HG03558 (cell line): ENCODE measurements at regions not wholly inside any gene's neighbourhood (a gene's known extent, or its start where the extent isn't known, plus 50 kb on each side); places are given as distances from the start of the nearest gene placed in this dataset.
"Not testable (repeated sequence)": the region's sequence is repeated elsewhere in the genome, so short reads cannot be mapped to it uniquely, and the experiment has no call there.

Experiments used
- ATAC-seq: cut with Tn5 transposase; IDR thresholded peaks from one replicate; pipeline ENCODE4 v1.9.1; 2021; ENCODE audit warnings: moderate number of reproducible peaks; ENCODE audit not compliant: unreplicated experiment; ENCODE audit errors: extremely low read depth

DNA sequence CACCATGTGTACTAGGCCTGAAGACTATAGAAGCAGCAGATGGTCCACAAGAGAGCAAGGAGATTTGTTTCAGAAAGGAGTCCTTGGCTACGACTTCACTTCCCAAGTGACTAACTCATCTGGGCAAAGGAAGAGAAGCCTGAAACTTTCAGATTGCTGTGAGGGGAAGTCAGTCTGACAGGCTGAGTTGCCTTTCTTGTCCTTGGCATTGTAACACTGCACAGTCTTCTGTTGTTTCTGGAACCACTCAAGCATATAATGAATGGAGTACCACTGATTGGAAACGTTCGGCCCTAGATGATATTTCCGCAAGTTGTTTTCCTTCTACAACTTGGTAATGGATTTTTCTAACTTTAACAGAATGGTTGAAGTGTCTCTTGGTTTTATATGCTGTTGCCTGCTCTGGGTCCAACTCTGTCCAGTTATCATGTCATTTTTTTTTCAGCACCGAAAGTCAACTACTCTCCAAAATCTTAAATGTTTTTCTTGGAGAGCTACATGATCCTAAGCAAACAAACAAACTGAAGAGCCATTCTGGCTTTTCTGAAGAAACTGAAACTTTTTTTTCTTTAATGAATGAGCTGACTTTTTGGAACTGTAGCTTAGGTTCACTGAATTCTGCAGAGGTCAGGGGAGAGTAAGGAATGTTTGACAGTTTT, 685.7 kb downstream of the MECOM start:
- no peak for ATAC-seq

- no peak for ATAC-seq
Measured at GRCh38 chr3:168976969-168977368, 686.5 kb downstream of the MECOM start.

- no peak for ATAC-seq
Measured at GRCh38 chr3:168975576-168975975, 687.9 kb downstream of the MECOM start.

DNA sequence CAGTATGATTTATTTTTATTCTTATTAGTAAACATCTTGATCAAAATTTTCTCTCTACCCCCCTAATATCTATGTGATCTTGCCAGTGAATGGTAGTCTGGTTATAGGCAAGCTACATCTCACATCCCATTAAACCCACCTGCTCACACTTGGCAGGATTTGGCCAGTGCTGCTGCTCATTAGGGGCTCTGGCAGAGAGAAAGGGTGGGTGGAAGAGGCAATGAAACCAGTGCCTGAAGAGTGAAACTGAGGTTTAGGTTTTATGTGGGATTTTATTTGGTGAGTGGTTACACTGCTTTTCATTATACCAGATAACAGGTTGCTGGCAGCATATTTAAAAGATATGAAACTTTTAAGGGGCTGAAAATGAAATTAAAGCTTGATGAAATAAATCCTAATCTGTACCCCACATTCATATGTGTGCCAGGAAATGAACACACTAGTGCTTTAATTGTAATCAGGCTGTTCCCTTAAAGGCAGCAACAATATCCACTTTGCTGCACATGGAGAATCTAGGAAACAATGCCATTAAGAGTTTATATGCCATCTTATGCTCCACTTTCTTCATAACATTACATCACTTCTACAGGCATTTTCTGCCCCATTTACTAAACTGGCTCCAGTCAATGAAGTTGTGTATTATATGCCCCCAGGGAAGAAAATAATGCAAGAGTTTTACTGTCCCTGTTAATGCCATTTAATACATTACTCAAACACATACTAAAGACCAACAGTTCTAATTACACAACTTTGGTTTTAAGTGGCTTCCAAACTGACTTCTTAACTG, 688.7 kb downstream of the MECOM start:
- ATAC-seq, result no peak

DNA sequence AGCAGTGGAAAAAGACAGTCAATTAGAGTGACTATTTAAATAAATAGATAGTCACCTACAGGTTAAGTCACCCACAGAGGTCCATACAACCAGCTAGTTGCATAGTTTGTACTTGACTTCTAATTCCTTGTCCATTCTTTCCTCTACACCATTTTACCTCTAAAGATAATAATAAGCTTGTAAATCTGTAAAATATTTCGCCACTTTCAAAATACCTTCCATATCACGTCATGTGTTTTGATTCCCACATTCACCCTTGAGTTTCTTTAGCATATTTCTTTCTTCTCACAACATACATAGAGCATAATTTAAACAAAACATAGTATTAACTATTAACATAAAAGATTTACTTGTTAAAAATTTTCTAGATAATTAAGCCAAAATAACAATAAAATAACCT, 689.6 kb downstream of the MECOM start:
- ATAC-seq, result no peak

DNA sequence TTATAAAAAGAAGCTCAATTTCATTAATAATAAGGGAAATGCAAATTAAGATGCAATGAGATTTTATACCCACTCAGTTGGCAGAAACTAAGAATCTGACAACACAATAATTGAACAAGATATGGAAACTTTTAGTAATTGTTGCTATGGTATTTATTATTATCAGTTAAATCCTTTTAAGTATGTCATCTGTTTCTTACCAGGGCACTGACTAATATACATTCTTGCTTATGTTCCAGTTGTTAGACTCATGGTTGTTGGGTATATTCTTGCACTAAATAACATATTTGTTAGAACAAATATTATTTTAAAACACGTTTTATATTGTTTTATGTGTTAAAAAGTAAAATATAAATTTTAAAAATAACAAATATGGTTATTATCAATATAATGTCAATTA, 690.3 kb downstream of the MECOM start:
- no peak for ATAC-seq

DNA sequence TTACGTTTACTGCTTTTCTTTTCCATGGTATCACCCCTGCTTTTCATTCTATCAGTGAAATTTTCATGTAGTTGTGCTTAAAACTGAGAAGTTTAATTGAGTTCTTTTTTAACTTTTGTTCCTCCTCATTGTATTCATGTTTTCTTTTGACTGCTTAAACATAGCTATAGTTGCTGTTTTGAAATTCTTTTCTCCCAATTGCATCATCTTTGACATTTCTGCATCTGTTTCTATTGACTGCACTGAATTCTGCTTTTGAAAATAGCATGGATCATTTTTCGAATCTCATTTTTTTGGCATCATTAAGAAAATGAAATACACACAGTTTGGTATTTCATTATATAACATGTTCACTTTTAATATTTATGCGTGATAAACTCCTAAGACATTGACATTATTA, 694.9 kb downstream of the MECOM start:
- no peak for ATAC-seq

- ATAC-seq, result no peak
Measured at GRCh38 chr3:168964736-168965135, 698.8 kb downstream of the MECOM start.

DNA sequence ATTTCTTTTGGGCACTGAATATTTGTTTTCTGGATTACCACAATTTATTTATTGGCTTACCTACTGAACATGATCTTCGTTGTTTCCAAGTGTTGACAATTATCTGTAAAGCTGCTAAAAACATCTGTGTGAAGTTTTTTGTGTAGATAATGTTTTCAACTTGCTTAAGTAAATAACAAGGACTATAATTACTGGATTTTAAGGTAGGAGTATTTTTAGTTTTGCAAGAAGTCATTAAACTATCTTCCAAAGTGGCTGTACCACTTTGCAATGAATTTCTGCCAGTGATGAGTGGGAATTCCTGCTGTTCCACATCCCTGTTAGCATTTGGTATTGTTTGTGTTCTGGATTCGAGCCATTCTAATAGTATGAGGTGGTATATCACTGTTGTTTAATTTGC, 702.2 kb downstream of the MECOM start:
- ATAC-seq, result no peak

GRCh38 chr3:168959731-168960130, 703.8 kb downstream of the MECOM start:
- no peak for ATAC-seq

DNA sequence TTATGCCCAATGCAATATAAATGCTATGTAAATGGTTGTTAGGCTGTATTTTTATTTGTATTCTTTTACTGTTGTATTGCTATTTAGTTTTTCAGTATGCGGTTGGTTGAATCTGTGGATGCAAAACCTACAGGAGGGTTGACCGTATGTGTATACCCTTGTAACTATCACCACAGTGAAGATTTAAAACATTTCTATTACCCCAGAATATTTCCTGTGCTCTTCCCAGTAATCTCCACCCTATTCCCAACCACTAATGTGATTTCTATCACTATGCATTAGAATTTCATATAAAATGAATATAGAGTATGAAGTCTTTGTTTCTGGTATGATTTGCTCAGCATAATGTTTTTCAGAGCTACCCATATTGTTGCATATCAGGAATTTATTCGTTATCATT, 705.0 kb downstream of the MECOM start:
- no peak for ATAC-seq

DNA sequence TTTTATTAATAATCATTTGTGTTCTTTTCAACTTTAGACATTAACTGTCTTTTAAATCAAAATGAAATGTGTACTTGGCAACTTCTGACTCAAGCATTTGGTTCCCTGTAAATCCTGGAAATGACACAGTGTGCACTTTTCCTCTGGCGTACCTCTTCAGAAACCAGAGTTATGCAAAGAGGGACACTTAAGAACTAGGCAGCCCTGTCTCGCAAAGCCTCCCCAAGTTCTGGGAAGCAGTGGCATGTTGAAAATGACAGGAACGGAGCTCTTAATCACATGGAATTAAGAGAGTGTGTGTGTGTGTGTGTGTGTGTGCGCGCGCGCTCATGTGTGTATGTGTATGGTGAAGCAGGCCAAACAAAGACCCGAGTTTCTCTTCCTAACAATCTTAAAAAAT, 707.4 kb downstream of the MECOM start:
- no peak for ATAC-seq

DNA sequence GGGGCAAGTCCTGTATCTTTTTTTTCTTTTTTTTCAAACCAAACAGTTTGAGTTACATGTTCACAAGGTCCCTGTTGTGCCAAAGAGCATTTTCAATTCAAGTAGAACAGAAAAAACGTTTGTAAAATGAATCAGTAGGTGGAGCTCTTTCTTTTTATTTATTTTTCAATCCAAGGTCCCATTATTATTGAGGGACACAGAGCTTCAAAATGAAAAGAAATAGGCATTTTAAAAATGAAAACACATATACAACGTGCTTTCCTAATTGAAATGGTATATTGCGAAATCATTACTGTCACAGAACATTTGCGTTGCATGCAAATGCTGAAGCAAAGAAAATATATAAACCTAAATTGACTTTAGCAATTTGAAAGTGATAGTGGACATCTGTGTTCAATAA, 711.0 kb downstream of the MECOM start:
- no peak for ATAC-seq

GRCh38 chr3:168951884-168952283, 711.6 kb downstream of the MECOM start:
- no peak for ATAC-seq

- no peak for ATAC-seq
Measured at GRCh38 chr3:168951368-168951767, 712.1 kb downstream of the MECOM start.

DNA sequence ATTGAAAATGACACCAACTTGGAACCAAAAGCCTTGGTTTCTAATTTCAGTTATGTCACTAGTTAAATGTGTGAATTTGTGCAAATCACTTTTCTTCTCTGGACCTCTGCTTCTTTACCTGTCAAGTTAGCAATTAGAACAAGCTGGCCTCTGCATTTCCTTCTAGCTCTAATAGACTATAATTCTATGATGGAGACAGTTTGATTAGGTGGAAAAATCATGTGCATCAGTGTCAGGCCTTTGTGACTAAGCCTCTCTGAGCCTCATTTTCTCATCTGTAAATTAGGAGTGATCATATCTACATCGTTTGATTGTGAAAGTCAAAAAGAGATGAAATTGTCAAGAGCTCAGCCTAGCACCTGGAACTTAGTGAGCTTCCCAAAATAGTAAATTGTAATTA, 712.9 kb downstream of the MECOM start:
- ATAC-seq, result no peak

DNA sequence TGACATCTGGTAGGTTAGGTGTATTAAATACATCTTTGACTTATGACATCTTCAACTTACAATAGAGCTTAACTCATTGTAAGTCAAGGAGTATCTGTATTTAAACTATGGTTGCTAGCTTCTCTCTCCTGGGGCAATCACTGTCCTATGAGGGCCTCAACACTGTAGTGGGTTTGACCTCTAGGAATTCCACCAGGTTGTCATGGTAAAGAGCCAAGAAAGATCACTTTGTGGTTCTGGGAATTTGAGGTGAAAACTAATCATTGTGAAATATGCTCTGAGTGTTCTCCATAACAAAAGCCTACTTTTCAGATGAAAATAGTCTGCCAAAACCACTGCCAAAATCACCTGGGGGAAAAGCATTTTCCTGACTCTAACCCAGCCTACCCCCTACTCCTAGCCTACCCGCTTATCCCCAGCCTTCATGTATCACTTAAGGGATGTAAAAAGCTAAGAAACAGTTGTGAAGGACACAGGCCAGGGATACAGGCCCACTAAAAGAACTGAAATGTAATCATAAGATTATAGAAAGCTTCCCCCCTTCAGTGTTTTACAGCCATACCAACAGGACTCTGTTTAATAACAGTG, 723.8 kb downstream of the MECOM start:
- no peak for ATAC-seq

GRCh38 chr3:168933614-168934013, 729.9 kb downstream of the MECOM start:
- ATAC-seq, result no peak

DNA sequence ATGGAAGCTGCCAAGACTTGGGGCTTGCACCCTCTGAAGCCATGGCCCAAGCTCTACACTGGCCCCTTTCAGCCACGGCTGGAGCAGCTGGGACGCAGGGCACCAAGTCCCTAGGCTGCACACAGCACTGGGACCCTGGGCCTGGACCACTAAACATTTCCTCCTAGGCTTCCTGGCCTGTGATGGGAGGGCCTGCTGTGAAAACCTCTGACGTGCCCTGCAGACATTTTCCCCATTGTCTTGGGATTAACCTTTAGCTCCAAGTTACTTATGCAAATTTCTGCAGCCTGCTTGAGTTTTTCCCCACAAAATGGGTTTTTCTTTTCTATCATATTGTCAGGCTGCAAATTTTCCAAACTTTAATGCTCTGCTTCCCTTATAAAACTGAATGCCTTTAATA, 733.5 kb downstream of the MECOM start:
- ATAC-seq, result not testable (repeated sequence)

GRCh38 chr3:168926426-168926825, 737.1 kb downstream of the MECOM start:
- ATAC-seq, result no peak

- no peak for ATAC-seq
Measured at GRCh38 chr3:168925568-168925967, 737.9 kb downstream of the MECOM start.

- ATAC-seq, result no peak
Measured at GRCh38 chr3:168914662-168915061, 748.9 kb downstream of the MECOM start.
